ENCODE measurements at regions not wholly inside any gene's neighbourhood (a gene's known extent, or its start where the extent isn't known, plus 50 kb on each side); places are given as distances from the start of the nearest gene placed in this dataset.
A peak's percentile ranks its signal among the peaks of the same experiment; 100 is the strongest.

- Histone ChIP-seq H3K36me3 (ENCODE audit: control insufficient read depth in 5 of 5, insufficient read depth in 5 of 5, low read length in 5 of 5) (no peaks in the 10 kb centered on the region), H3K9me3 (ENCODE audit: control insufficient read depth in 5 of 5, low read length in 5 of 5) (peaks cover 0 to 2% (median 0%) of the 10 kb centered on the region in 5 donors), H3K27ac (ENCODE audit: low read depth, low read length) (no peak overlapping the region), H3K27me3 (ENCODE audit: control insufficient read depth in 5 of 5, insufficient read depth in 4 of 5, low read length in 5 of 5) (peaks cover 0 to 3% (median 0%) of the 10 kb centered on the region in 5 donors), H3K4me1 (ENCODE audit: control insufficient read depth in 5 of 5, insufficient read depth in 5 of 5, low read length in 5 of 5) (peaks cover 5 to 12% (median 9%) of the 10 kb centered on the region in 5 donors), H3K4me3 (ENCODE audit: low read depth in 1 of 5, low read length in 5 of 5) (peak overlapping the region in 1 of 5 donors; percentile 3), H3K9ac (ENCODE audit: low read length in 5 of 5) (no peak overlapping the region)
These were observed 118.1 kb downstream of the NGF start for GRCh38 chr1:115219927-115220326.

GRCh38 chr1:115218699-115219098 lies 119.3 kb downstream of the NGF start:
- Histone ChIP-seq H3K4me3 (ENCODE audit: low read depth in 1 of 5, low read length in 5 of 5) (no peak overlapping the region), H3K27ac (ENCODE audit: low read depth, low read length) (no peak overlapping the region), H3K27me3 (ENCODE audit: control insufficient read depth in 5 of 5, insufficient read depth in 4 of 5, low read length in 5 of 5) (peaks cover 0 to 3% (median 0%) of the 10 kb centered on the region in 5 donors), H3K9me3 (ENCODE audit: control insufficient read depth in 5 of 5, low read length in 5 of 5) (peaks cover 0 to 2% (median 0%) of the 10 kb centered on the region in 5 donors), H3K36me3 (ENCODE audit: control insufficient read depth in 5 of 5, insufficient read depth in 5 of 5, low read length in 5 of 5) (no peaks in the 10 kb centered on the region), H3K4me1 (ENCODE audit: control insufficient read depth in 5 of 5, insufficient read depth in 5 of 5, low read length in 5 of 5) (peaks cover 5 to 12% (median 9%) of the 10 kb centered on the region in 5 donors), H3K9ac (ENCODE audit: low read length in 5 of 5) (no peak overlapping the region)

DNA sequence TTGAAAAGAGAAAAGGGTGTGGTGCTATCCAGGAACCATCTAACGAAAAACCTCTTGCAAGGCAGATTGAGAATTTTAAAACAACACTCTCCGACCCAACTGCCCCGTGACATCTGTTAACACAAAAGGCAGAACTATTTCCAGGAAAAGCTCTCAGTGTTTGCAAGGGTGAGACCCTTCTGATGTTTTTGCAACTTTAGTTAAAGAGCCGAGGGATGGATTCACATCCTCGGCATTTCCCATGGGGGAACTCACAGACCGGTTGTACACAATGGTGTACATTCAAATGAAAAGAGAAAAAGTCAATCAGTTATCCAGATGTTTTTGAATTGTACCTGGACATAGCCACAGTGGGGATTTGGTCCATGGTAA lies 120.0 kb downstream of the NGF start:
- H3K27ac ChIP-seq (ENCODE audit: low read depth, low read length): no peak overlapping the region
- H3K4me1 ChIP-seq (ENCODE audit: control insufficient read depth in 5 of 5, insufficient read depth in 5 of 5, low read length in 5 of 5): peaks cover 5 to 12% (median 9%) of the 10 kb centered on the region in 5 donors
- H3K9ac ChIP-seq (ENCODE audit: low read length in 5 of 5): no peak overlapping the region
- no peaks in the 10 kb centered on the region for H3K36me3 ChIP-seq (ENCODE audit: control insufficient read depth in 5 of 5, insufficient read depth in 5 of 5, low read length in 5 of 5)
- H3K27me3 ChIP-seq (ENCODE audit: control insufficient read depth in 5 of 5, insufficient read depth in 4 of 5, low read length in 5 of 5): peaks cover 0 to 3% (median 0%) of the 10 kb centered on the region in 5 donors
- H3K9me3 ChIP-seq (ENCODE audit: control insufficient read depth in 5 of 5, low read length in 5 of 5): peaks cover 0 to 2% (median 0%) of the 10 kb centered on the region in 5 donors
- no peak overlapping the region for H3K4me3 ChIP-seq (ENCODE audit: low read depth in 1 of 5, low read length in 5 of 5)

DNA sequence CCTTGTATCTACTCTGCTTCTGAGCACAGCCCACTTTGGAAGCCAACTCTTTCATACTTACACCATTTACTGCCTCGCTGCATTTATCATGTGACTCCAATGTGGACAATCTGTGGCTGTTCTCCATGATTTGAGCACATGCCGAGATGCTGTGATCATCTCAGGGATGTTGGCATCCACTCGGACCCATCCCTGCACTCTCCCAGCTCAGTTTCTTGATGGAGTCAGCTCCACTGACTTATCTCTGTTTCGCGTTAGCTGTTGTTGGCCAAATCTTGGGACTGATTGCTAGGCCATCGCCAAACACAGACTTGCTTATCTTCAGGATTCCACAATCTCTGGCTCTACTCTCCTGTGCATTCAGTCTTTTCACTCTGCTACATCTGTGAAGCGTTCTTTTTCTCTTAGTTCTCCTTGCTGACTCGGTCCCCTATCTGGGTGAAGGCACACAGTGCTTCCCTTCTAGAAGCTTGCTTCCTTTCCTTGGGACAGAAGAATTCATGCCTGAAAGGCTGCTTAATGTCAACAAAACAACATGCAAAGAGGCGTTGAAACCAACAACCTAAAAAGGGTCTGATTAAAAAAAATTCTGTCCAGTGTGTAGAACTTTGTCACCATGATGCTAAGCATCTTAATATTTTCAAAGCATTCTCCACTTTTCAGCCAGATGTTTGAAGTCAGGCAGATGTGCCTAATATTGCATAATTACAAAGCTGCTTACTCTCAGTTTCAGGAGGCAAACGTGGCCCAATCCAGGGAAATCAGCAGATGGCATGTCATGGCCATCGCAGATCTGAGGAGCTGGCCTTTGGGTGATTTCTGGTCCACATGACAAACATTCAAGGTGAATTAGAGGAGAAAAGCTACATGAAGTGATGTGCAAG lies 120.7 kb downstream of the NGF start:
- no peak overlapping the region for H3K4me3 ChIP-seq (ENCODE audit: low read depth in 1 of 5, low read length in 5 of 5)
- no peak overlapping the region for H3K27ac ChIP-seq (ENCODE audit: low read depth, low read length)

DNA sequence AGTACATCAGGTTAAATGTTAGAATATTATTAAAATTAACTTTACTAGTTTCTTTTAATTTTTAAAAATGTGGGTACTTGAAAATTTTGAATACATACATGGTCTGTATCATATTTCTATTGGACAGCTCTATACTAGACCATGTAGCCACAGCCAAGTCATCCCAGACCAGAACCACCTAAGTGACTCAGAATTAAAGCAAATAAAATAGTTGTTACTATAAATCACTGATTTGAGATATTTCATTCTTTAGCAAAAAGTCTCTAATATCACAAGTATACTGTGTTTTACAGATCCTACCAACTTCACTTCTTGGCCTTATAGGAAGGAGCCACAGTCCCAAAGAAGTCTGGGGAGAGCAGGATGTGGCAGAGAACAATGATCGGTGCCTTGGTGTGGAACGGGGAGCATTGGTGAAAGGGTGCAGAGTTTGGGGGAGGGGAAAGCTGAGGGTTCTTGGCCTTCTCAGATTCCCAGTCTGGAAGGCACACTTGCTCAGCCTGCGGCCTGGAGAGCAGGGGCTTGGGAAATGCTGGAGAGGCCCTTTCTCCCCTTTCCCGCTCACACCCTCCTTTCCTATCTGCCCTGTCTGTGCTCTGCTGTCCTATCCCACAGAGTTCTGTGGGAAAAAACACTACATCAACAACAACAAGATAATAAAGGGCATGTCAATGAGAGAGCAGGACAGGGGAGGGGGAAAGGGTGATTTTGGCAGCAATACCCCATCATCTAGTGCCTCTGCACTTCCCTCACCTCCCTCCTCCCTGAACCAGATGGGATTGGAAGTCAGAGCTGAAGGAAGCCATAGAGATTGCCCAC lies 122.1 kb downstream of the NGF start:
- no peak overlapping the region for H3K4me3 ChIP-seq (ENCODE audit: low read depth in 1 of 5, low read length in 5 of 5)
- H3K36me3 ChIP-seq (ENCODE audit: control insufficient read depth in 5 of 5, insufficient read depth in 5 of 5, low read length in 5 of 5): no peaks in the 10 kb centered on the region
- peaks cover 6 to 12% (median 9%) of the 10 kb centered on the region in 5 donors for H3K4me1 ChIP-seq (ENCODE audit: control insufficient read depth in 5 of 5, insufficient read depth in 5 of 5, low read length in 5 of 5)
- no peak overlapping the region for H3K27ac ChIP-seq (ENCODE audit: low read depth, low read length)
- peaks cover 0 to 3% (median 0%) of the 10 kb centered on the region in 5 donors for H3K27me3 ChIP-seq (ENCODE audit: control insufficient read depth in 5 of 5, insufficient read depth in 4 of 5, low read length in 5 of 5)
- H3K9me3 ChIP-seq (ENCODE audit: control insufficient read depth in 5 of 5, low read length in 5 of 5): peaks cover 0 to 2% (median 0%) of the 10 kb centered on the region in 5 donors
- peak overlapping the region in 1 of 5 donors; percentile 88 for H3K9ac ChIP-seq (ENCODE audit: low read length in 5 of 5)

More for the DNA sequence above, 120.7 kb downstream of the NGF start:
- Histone ChIP-seq H3K36me3 (ENCODE audit: control insufficient read depth in 5 of 5, insufficient read depth in 5 of 5, low read length in 5 of 5) (no peaks in the 10 kb centered on the region), H3K27me3 (ENCODE audit: control insufficient read depth in 5 of 5, insufficient read depth in 4 of 5, low read length in 5 of 5) (peaks cover 0 to 3% (median 0%) of the 10 kb centered on the region in 5 donors), H3K9me3 (ENCODE audit: control insufficient read depth in 5 of 5, low read length in 5 of 5) (peaks cover 0 to 2% (median 0%) of the 10 kb centered on the region in 5 donors), H3K9ac (ENCODE audit: low read length in 5 of 5) (no peak overlapping the region), H3K4me1 (ENCODE audit: control insufficient read depth in 5 of 5, insufficient read depth in 5 of 5, low read length in 5 of 5) (peaks cover 5 to 12% (median 9%) of the 10 kb centered on the region in 5 donors)

DNA sequence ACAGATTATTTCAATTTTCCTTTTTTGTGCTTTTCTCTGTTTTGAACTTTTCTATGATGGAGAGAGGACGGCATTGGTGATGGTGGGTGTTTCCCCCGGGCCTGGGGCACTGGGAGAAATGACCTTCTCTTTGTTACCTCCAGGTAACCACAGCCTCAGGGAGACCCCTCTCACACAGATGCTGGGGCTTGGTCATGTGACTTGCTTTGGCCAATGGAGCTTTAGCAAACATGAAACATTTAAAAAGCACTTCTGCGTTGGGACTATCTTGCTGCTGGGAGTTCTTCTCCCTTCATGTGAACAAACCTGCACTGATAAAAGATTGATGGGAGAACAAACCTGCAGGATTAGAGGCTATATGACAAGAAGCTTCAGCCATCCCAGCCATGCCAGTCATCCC lies 122.9 kb downstream of the NGF start:
- no peak overlapping the region for H3K27ac ChIP-seq (ENCODE audit: low read depth, low read length)
- H3K4me3 ChIP-seq (ENCODE audit: low read depth in 1 of 5, low read length in 5 of 5): no peak overlapping the region
- no peaks in the 10 kb centered on the region for H3K36me3 ChIP-seq (ENCODE audit: control insufficient read depth in 5 of 5, insufficient read depth in 5 of 5, low read length in 5 of 5)
- no peak overlapping the region for H3K9ac ChIP-seq (ENCODE audit: low read length in 5 of 5)
- H3K9me3 ChIP-seq (ENCODE audit: control insufficient read depth in 5 of 5, low read length in 5 of 5): peaks cover 0 to 2% (median 0%) of the 10 kb centered on the region in 5 donors
- H3K4me1 ChIP-seq (ENCODE audit: control insufficient read depth in 5 of 5, insufficient read depth in 5 of 5, low read length in 5 of 5): peaks cover 5 to 11% (median 7%) of the 10 kb centered on the region in 5 donors
- peaks cover 0 to 3% (median 0%) of the 10 kb centered on the region in 5 donors for H3K27me3 ChIP-seq (ENCODE audit: control insufficient read depth in 5 of 5, insufficient read depth in 4 of 5, low read length in 5 of 5)

DNA sequence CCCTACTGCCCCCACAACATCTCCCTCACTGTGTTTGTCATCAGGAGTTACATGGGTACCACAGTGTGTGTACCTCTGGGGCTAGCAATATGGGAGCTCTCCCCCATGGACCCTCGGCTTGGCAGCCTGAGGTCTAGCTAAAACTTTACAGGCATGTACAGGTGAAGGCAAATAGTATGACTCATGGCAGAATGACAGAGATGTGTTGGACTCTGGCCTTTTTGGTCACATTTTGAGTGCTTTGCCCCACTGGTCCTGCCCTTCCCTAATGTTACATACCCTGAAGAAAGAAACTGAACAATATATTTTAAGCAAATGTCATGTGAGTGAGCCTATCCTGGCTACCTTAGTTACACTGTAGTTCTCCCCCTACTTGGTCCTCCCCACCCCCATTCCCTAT lies 124.0 kb downstream of the NGF start:
- Histone ChIP-seq H3K36me3 (ENCODE audit: control insufficient read depth in 5 of 5, insufficient read depth in 5 of 5, low read length in 5 of 5) (no peaks in the 10 kb centered on the region), H3K4me3 (ENCODE audit: low read depth in 1 of 5, low read length in 5 of 5) (no peak overlapping the region), H3K9me3 (ENCODE audit: control insufficient read depth in 5 of 5, low read length in 5 of 5) (peaks cover 0 to 2% (median 0%) of the 10 kb centered on the region in 5 donors), H3K27me3 (ENCODE audit: control insufficient read depth in 5 of 5, insufficient read depth in 4 of 5, low read length in 5 of 5) (peaks cover 0 to 3% (median 0%) of the 10 kb centered on the region in 5 donors), H3K27ac (ENCODE audit: low read depth, low read length) (no peak overlapping the region), H3K9ac (ENCODE audit: low read length in 5 of 5) (no peak overlapping the region), H3K4me1 (ENCODE audit: control insufficient read depth in 5 of 5, insufficient read depth in 5 of 5, low read length in 5 of 5) (peaks cover 0 to 6% (median 2%) of the 10 kb centered on the region in 5 donors)

- no peak overlapping the region for H3K4me3 ChIP-seq (ENCODE audit: low read depth in 1 of 5, low read length in 5 of 5)
- H3K9ac ChIP-seq (ENCODE audit: low read length in 5 of 5): no peak overlapping the region
- peaks cover 0 to 3% (median 0%) of the 10 kb centered on the region in 5 donors for H3K27me3 ChIP-seq (ENCODE audit: control insufficient read depth in 5 of 5, insufficient read depth in 4 of 5, low read length in 5 of 5)
These were observed 123.8 kb upstream of the TSPAN2 start for GRCh38 chr1:115213130-115213529.

DNA sequence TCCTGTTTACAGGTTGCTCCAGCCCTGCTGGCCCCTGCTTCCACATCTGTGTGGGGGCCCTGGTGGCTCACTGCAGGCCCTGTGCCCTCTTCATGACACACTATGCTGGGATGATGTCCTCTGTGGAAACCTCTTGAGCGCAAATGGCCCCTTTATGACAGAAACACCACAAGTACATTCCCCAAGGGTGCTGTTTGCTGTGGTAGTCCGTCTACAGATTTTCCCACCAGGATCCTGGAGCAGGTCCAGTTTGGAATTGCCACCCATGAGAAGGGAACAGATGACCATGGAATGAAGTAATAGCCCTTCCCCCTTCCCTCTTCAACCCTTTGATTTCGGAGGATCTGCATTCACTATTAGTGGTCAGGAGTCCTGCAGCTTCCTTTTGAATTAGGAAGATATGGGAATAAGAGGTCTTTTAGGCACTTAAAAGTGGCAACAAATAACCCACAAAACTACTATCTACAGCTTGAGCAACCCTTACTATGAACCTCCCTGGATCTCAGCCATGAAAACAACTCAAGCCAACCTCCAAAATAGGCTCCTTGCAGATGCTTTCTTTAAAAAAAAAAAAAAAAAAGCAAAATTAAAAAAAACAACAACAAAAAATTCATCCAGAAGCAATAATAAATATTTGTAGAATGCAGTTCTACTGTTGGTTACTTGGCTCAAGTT lies 121.9 kb upstream of the TSPAN2 start:
- H3K9ac ChIP-seq (ENCODE audit: low read length in 5 of 5): no peak overlapping the region
- peaks cover 0 to 2% (median 0%) of the 10 kb centered on the region in 5 donors for H3K9me3 ChIP-seq (ENCODE audit: control insufficient read depth in 5 of 5, low read length in 5 of 5)
- no peak overlapping the region for H3K27ac ChIP-seq (ENCODE audit: low read depth, low read length)
- peaks cover 0 to 3% (median 0%) of the 10 kb centered on the region in 5 donors for H3K4me1 ChIP-seq (ENCODE audit: control insufficient read depth in 5 of 5, insufficient read depth in 5 of 5, low read length in 5 of 5)
- H3K4me3 ChIP-seq (ENCODE audit: low read depth in 1 of 5, low read length in 5 of 5): no peak overlapping the region
- peaks cover 0 to 3% (median 0%) of the 10 kb centered on the region in 5 donors for H3K27me3 ChIP-seq (ENCODE audit: control insufficient read depth in 5 of 5, insufficient read depth in 4 of 5, low read length in 5 of 5)
- no peaks in the 10 kb centered on the region for H3K36me3 ChIP-seq (ENCODE audit: control insufficient read depth in 5 of 5, insufficient read depth in 5 of 5, low read length in 5 of 5)

More at GRCh38 chr1:115213130-115213529, 123.8 kb upstream of the TSPAN2 start:
- Histone ChIP-seq H3K9me3 (ENCODE audit: control insufficient read depth in 5 of 5, low read length in 5 of 5) (peaks cover 0 to 2% (median 0%) of the 10 kb centered on the region in 5 donors), H3K4me1 (ENCODE audit: control insufficient read depth in 5 of 5, insufficient read depth in 5 of 5, low read length in 5 of 5) (peaks cover 0 to 6% (median 2%) of the 10 kb centered on the region in 5 donors), H3K27ac (ENCODE audit: low read depth, low read length) (no peak overlapping the region), H3K36me3 (ENCODE audit: control insufficient read depth in 5 of 5, insufficient read depth in 5 of 5, low read length in 5 of 5) (no peaks in the 10 kb centered on the region)

All from subcutaneous abdominal adipose tissue (tissue), 5 donors.